GM12873 (cell line): ENCODE measurements at regions not wholly inside any gene's neighbourhood (a gene's known extent, or its start where the extent isn't known, plus 50 kb on each side); places are given as distances from the start of the nearest gene placed in this dataset.

Experiments
- CTCF ChIP-seq: IDR thresholded peaks from 2 replicates; pipeline ENCODE4 v1.5.1; 2012; ENCODE audit warnings: low read depth, mild to moderate bottlenecking, moderate library complexity, low read length, control low read depth; ENCODE audit not compliant: insufficient read depth; ENCODE audit errors: missing control alignments

- peak; percentile 82 for TF ChIP-seq CTCF
Measured at GRCh38 chr10:123583639-123584418, 82.3 kb upstream of the GPR26 start.

- no peak for TF ChIP-seq CTCF
Measured at GRCh38 chr10:123584419-123584775, 81.8 kb upstream of the GPR26 start.

- no peak for TF ChIP-seq CTCF
Measured at GRCh38 chr10:123585477-123586445, 80.4 kb upstream of the GPR26 start.

- TF ChIP-seq CTCF, result no peak
Measured at GRCh38 chr10:123587110-123587509, 79.0 kb upstream of the GPR26 start.

- no peak for TF ChIP-seq CTCF
Measured at GRCh38 chr10:123588386-123588914, 77.7 kb upstream of the GPR26 start.

GRCh38 chr10:123595661-123596060 is 70.5 kb upstream of the GPR26 start:
- no peak for TF ChIP-seq CTCF

- TF ChIP-seq CTCF, result no peak
Measured at GRCh38 chr10:123597676-123598075, 68.5 kb upstream of the GPR26 start.
